ELR (cell line): ENCODE measurements at regions not wholly inside any gene's neighbourhood (a gene's known extent, or its start where the extent isn't known, plus 50 kb on each side); places are given as distances from the start of the nearest gene placed in this dataset.

Experiments used
- DNase-seq: peaks from one replicate; pipeline ENCODE4 v3.0.0-alpha.2; 2015; ENCODE audit warnings: low read depth

DNA sequence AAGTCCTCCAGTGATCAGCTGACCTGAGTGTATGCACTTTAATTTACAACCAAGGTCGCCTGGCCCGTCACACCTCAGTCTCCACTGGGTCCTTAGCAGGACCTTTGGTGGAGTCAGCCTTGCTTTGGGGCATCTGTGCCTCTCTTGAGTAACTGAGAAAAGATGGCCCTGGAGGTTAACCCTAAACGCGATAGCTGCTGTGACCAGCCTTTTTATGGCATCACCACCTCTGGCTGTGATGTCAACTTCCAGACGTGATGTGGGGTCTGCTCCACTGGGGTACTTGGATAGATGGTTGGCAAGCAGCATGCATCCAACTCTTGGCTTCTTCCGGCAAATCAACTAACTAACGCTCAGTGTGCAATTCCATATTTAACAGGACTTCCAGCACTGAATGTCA, 122.8 kb upstream of the RTL1 start:
- no peak for DNase-seq

DNA sequence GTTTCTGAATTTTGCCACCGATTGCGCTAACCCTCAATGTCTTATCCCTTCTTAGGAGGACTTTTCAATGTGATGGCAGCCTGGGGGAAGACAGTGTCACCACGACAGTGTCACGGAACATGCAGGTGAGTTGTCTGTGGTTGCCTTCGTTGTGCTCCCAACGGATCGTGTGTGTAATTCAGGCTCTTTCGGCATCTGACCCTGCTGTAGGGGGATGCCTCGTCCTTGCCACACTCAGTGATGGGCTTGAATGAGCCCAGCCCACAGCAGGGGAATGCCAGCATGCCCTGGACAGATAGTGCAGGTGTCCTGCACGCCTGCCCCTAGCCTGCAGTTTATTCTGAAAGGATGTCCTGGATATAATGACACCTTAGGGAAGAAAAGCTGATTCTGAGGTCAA, 123.8 kb upstream of the RTL1 start:
- DNase-seq, result no peak

DNA sequence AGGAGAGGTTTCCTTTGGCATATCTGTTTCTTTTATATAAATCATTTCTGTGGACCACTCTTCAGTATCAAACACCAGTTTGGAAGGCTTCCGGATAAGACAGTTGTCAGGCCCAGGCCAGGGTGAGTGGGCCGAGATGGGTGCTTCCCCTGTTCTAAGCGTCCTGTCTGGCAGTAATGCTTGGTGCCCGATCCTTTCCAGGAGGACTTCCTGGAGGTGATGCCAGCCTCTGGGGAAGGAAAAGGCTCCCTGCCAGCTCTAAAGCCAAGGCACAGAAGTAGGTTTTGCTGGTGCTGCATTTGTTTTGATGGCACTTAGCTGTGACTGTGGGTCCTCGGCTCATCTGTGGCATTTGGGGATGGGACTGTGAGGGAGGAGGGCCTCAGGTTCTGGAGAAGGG, 124.4 kb upstream of the RTL1 start:
- no peak for DNase-seq

DNA sequence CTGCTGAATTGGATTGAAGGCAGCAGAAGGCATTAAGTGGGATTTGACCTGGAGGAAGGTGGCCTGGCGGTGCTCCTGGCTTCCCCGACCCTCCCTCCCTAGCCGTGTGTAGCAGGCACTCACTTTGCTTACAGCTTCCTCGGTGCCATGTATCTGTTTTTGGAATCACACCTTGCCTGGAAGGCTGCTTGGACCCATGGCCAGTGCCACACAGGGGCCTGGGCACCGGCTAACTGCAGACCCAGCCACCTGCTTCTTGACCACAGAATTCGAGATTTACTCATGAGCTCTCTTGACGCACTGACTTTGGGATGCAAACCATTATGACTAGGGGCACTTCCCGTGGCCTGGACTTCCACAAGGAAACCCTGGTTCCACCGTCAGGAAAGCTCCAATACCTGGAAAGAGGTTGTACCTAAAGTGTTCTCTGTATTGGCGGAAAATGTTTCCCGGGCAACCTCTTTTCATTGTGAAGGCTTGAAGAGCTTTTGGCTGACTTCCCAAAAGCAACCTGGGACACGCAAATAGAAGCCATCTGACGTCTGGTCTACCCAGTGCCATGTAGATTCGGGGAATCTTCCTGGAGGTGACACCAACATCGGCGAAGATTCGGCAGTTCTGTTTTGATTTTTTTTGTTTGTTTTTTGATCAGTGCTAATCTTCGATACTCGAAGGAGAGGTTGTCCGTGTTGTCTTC, 125.6 kb upstream of the RTL1 start:
- no peak for DNase-seq

DNA sequence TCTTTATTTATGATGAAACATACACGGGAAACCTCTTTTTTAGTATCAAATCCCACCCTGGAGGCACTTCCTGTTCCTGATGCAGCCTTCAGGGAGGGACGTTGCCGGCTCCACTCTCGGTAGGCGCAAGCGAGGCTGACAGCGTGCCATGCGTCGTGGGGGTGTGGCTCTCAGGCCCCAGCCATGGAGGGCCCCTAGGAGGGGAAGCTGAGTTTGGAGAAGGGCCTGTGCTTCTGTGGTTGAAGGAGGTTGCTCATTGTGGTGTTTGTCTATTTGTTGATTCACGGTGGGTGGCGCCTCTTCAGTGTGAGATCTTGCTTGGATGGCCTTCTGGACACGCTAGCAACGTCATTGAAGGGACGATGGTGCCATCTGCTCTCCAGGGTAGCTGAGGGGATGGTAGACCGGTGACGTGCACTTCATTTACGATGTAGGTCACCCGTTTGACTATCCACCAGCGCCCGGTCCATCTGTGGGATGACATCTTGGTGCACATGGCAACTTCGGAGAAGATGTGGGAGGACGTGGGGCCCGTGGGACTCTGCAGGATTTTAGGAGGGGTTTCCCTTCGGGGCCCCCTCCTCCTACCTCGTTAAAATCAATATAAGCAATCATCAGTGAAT, 126.3 kb upstream of the RTL1 start:
- DNase-seq, result no peak

DNA sequence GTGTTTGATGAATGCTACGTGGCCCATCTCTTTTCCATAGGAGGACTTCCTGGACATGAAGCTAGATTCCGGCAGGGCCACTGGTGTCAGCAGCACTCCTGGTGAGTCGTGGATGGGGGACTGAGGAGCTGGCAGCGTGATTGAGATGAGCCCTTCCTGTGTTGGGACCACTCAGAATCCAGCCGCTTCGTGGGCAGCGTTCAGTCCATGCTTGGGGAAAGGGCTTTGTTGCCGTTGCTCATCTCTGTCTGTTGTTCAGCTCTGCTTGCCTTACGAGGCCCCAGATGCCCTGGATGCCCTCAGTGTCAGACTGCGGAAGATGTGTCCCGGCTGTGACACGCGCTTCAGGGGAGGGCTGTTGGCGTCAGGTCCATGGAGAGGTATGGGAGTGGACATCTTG, 127.1 kb upstream of the RTL1 start:
- DNase-seq, result no peak

DNA sequence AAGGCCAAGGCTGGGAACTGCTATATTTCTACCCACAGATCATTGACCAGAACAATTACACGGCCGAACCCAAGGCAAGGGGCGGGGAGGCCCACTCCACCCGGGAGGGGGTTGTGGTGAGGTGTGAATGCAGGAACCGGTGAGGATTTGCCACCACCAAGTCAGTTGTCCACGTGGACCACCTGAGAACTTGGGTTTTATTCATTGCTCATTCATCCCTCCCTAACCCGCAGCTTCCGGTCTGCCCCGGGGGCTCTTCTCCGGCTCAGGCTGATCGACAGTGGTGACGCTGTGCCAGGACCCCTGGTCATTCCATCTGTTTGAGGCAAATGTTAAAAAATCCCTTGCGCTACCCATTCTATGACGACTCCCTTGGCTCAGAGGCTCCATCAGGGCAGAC, 127.7 kb upstream of the RTL1 start:
- DNase-seq, result no peak

DNA sequence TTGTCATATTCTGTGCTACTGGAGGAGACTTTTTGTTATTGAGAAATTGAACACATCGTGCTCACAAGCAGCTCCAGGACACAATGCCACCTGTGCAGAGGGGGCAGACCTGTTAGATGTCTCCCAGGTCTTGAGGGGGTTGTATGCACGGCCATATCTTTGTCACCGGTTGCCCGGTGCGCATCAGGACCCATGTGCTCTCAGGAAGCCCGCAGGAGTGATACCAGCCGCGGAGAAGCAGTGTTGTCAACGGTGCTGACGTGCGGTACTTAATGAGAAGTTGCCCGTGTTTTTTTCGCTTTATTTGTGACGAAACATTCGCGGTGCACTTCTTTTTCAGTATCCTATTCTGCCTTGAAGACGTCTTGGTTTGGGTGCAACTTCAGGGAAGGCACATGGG, 128.2 kb upstream of the RTL1 start:
- no peak for DNase-seq

DNA sequence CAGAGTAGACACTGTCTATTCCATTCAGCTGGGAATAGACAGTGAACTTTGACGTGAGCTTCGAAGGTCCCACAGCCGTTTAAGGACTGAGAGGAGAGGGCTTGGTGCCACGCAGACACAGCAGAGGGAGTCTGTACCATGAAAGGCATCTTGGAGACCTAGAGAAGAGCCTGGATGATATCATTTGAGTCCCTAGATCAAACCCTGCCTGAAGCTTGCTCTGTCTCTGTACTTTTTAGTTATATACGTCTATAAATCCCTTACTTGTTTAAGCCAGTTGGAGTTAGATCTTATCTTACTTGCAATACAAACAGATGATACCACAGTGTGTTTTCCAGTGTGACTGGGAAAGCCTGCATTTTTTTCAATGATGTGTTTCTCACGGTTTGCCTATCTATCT, 128.9 kb upstream of the RTL1 start:
- DNase-seq, result no peak

DNA sequence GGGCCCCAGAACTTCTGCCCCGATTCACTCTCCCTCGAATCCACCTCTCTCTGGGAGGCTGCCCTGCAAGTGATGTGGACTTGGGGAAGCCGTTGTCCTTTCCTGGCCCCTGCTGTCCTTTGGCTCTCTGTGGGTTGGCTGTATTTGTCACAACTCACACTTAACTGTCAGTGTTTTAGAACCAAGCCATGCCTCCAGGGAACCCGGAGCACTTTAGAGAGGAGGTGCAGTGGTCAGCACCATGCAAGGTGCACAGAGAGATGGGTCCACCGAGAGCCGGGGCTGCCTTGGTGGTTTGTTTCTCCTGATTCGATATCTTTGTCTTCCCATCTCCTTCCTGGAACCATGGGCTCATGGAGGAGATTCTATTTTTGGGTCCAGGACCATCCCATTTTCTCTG, 129.5 kb upstream of the RTL1 start:
- no peak for DNase-seq

DNA sequence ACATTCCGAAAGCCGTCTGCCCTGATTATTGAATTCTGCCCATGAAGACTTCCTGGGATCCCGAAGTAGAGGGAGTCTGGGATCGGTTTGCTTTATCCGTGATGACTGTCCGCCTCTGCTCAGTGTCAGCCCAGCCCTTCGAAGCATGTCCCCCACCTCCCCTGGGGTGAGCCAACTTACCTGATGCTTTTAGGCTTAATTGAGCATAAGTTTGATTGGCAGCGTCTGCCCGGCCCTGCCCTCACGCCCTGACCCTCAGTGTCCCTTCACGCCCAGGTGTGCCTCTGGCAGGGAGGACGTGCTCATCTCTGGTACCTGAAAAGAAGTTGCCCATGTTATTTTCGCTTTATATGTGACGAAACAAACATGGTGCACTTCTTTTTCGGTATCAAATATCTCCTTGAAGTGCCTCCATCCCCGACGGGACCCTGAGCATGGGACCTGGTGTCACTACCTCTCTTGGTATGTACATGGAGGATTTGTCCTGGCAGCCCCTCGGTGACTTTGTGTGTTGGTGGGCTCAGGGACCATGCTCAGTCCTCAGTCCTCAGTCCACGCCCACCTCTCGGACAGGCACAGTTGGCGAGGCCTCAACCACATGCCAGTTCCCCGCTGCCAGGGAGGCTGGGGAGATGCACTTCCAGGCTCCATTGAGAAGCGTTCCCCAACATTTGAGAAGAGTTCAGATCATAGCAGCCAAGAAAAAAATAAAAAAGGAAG, 130.1 kb upstream of the RTL1 start:
- no peak for DNase-seq

DNA sequence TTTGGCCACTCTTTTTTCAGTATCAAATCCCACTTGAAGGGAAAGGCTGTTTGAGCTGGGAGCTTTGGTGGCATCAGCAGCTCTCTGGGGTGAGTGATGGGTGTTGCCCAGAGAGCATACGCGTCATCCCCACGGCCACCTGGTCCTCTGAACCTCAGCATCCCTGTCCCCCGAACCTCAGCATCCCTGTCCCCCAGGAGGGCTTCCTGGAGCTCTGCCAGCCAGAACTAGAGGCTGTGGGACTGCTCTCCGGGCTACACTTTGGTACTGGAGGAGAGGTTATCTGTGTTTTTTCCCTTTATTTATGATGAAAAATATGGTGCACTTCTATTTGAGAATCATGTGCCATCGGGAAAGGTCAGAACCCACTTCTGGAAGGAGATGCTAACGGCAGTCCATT, 131.5 kb upstream of the RTL1 start:
- no peak for DNase-seq

DNA sequence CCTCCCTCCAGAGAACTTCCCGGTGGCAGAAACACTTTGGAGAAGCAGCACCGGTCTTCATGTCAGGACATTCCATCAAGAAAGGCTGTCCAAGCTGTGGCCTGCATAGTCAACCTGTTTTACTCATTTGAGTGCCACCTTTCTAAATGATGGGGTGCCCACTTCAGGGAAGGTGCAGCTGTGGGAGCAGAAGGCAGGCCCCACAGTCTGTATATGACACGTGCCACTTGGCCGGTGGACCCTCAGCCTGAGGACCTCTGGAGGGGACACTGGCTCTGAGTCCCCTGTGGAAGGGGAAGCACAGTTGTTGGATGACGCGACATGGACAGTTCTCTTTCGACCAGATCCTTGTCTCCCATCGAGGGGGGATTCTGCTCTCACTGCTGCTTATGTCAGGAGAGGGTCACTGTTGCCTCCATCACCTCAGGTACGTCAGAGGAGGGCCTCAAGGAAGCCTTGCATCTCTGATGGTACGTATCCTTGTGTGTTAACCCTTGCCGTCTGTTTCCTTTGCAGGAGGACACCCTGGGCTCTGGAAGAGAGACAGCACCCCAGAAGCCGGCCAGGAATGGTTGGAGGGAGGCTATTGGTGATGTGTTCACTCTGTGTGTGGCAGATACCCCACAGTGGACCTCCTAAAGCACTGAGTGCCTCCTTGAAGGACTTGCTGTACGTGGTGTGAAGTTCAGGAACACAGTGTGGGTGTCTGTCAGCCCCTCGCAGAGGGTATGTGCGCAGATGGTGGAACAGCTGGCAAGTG, 132.1 kb upstream of the RTL1 start:
- DNase-seq, result no peak

DNA sequence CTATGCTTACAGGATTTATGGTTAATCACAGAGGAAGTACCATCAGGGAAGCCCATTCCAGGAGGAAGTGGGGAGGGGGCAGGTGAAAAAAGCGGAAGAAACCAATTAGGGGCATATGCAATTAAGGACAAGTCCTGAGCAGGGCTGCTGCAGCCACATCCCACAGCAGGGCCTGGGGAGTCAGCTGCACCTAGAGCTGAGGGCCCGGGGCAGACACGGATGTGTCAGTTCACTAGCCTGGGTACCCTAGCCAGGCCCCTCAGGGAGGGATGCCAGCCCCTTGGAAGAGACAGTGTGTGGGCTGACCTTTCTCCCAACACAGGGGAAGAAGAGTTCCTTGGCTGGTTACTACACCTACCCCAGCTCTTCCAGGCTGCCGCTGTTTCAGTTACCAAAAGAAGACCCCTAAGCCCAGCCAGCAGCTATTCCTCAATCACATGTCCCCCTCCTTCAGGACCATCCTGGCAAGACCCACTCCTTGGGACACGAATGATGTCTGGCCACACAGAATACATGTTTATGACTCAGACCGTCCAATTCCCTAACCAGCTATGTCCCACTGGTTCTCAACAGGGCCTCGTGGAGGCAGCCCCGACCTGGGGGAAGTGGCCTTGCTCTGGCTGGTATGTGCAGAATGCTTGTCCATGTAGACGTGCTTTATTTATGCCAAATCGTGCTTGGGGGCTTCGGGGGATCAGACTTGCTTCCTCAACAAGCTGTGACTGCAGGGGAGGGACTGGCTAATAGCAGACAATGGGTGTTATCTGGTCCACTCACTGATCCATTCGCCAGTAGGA, 133.7 kb upstream of the RTL1 start:
- DNase-seq, result no peak

DNA sequence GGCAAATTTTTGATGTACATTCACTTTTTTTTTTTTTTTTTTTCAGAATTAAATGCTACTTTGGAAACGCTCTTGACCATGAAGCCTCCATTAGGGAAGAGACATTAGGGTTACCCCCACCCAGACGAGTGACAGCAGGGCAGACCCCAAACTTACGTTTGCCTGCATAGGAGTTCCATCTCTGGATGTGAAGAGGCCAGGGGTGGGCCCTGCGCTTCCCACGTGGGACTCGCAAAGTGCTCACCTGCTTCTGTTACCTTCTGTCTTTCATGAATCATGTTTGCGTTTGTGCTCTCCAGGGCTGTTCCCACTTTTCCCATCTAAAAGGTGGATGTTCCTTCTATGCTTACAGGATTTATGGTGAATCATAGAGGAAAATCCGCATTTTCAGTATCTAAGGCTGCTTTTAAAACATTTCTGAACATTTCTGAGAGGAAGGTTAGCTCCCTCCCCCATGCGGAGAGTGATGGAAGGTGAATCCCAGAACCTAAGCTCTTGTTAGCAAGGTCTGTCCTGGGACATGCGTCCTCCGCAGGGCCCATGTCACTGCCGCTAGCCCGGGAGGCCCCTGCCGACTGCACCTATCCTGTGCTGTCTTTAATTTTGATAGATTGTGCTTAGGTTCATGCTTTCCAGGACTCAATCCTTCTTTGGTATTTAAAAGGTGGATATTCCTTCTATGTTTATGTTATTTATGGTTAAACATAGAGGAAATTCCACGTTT, 135.7 kb upstream of the RTL1 start:
- no peak for DNase-seq

DNA sequence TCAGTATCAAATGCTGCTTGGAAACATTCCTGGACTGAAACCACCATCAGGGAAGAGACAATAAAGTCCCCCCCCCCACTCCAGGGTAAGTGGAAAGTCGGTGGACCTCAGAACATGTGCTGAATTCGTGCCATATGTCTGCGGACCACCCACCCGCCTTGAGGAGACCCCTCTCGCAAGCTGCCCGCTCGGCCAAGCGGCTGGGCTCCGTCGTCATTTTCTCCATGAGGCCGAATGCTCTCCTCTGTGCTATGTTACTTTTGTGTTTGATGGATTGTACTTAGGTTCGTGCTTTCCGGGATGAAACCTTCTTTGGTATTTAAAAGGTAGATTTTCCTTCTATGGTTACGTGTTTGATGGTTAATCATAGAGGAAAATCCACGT, 136.2 kb upstream of the RTL1 start:
- DNase-seq, result no peak

DNA sequence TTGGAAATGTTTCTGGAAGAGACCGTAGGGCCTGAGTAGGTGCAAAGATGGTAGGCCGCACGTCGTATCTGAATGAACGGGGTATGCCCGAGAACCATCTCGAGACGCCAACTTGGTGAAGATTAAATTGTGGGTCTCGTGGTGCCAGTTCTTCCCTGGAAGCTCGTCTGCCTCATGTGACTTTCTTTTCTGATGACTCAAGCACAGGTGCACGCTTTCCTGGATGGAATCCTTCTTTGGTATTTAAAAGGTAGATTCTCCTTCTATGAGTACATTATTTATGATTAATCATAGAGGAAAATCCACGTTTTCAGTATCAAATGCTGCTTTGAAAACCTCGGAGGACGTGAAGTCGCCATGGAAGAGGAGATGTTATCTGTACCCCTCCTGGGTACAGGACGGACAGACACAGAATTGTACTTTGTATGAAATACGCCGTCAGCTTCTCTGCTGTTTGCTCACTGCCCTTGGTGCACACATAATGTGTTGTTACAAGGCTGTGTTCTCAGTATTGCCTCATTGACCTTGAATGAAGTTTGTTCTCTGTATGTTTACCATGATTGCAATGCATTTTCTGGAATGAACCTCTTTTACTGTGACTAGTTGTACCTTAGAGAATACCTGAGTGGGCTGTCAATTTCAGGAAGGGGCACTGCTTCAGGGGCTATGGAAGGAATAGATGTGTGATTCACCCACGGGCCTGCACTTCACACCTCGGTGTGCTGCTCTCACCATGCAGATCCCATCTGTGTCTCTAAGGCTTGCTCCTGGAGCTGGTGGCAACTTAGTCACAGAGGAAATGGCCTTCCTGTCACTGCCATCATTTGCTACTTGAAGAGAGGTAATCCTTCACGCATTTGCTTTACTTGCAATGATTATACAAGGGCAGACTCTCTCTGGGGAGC, 137.3 kb upstream of the RTL1 start:
- DNase-seq, result no peak

DNA sequence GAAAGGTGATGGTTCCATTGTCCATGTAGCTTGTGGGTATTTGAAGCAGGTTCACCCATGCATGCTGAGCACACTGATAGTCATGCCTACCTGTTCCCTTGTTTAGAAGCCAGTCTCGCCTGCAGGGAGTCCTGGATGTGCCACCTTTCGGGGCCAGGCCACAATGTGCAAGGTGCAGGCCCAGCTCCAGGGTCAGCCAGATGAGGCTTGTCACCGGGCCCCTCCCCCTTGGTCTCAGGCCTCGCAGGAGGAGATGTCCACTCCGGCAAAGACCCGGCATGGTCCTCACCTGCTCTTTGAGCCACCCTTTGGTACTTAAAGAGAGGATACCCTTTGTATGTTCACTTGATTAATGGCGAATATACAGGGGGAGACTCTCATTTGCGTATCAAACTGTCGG, 140.4 kb upstream of the RTL1 start:
- DNase-seq, result no peak

DNA sequence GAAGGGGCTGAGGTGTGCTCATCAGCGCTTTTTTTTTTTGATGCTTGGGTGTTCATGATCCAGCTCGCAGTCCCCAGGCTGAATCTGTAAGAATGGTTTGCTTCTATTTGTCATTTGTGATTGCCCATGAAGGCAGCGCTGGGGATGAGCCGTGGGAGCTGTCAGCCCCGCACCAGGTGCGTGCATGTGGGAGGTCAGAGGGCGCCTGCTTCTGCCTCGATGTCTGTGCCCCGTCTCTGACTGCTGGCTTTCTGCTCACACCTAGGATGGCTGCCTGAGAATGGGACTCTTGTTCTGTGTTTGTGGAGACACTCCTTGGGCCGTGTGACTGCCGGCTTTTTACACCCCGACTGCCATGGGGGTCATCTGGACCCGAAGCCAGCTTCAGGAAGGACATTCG, 141.2 kb upstream of the RTL1 start:
- no peak for DNase-seq

DNA sequence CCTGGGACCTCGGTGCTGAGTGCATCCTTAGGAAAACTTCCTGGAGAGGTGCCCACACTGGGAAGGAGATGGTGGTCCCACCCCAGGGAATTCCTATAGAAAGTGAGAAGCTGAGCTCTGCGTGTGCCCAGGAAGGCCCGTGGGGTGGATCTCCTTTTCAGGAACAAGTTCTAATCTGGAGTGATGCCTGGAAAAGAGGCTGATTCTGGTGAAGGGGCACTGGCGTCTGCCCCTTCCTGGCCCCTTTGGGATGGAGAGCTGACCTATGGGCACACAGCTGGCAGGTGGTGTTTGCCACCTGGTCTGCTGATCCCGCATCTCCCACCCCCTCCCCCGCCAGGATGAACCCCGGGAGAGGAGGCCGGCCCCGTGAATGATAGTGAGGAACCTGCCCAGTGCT, 142.0 kb upstream of the RTL1 start:
- DNase-seq, result no peak
